CD4-positive, alpha-beta T cell treated with Interleukin-21 for 1 hour (primary cell): ENCODE measurements at regions not wholly inside any gene's neighbourhood (a gene's known extent, or its start where the extent isn't known, plus 50 kb on each side); places are given as distances from the start of the nearest gene placed in this dataset.

ENCODE experiments used
- DNase-seq: peaks from one replicate; pipeline ENCODE4 v3.0.0-alpha.2; 2020

GRCh38 chr5:81914696-81915095, 57.1 kb upstream of the ATG10 start:
- DNase-seq: no peak

GRCh38 chr5:81912933-81913332, 58.9 kb upstream of the ATG10 start:
- no peak for DNase-seq

GRCh38 chr5:81909677-81910076, 62.1 kb upstream of the ATG10 start:
- DNase-seq: no peak

- no peak for DNase-seq
These were observed 63.1 kb upstream of the ATG10 start for GRCh38 chr5:81908771-81909170.

- DNase-seq: no peak
These were observed 63.8 kb upstream of the ATG10 start for GRCh38 chr5:81908044-81908443.

- no peak for DNase-seq
These were observed 64.7 kb upstream of the ATG10 start for GRCh38 chr5:81907012-81907635.

GRCh38 chr5:81906086-81906485, 65.7 kb upstream of the ATG10 start:
- no peak for DNase-seq

GRCh38 chr5:81904861-81905260, 67.0 kb upstream of the ATG10 start:
- DNase-seq: no peak

- DNase-seq: no peak
These were observed 67.7 kb upstream of the ATG10 start for GRCh38 chr5:81904166-81904565.

GRCh38 chr5:81901586-81901985, 70.2 kb upstream of the ATG10 start:
- DNase-seq: no peak

GRCh38 chr5:81899123-81899522, 72.7 kb upstream of the ATG10 start:
- no peak for DNase-seq

- no peak for DNase-seq
These were observed 73.4 kb upstream of the ATG10 start for GRCh38 chr5:81898403-81898802.

GRCh38 chr5:81896764-81897163, 75.1 kb upstream of the ATG10 start:
- DNase-seq: no peak

- no peak for DNase-seq
These were observed 76.5 kb upstream of the ATG10 start for GRCh38 chr5:81895307-81895706.

- DNase-seq: no peak
These were observed 77.9 kb upstream of the ATG10 start for GRCh38 chr5:81893961-81894360.

GRCh38 chr5:81884871-81885270, 87.0 kb upstream of the ATG10 start:
- DNase-seq: no peak

GRCh38 chr5:81883371-81883770, 88.5 kb upstream of the ATG10 start:
- DNase-seq: no peak

GRCh38 chr5:81881595-81881994, 90.2 kb upstream of the ATG10 start:
- DNase-seq: no peak

- no peak for DNase-seq
These were observed 91.9 kb upstream of the ATG10 start for GRCh38 chr5:81879936-81880335.

- no peak for DNase-seq
These were observed 93.5 kb upstream of the ATG10 start for GRCh38 chr5:81878333-81878732.

GRCh38 chr5:81866994-81867393, 104.8 kb upstream of the ATG10 start:
- DNase-seq: no peak

- no peak for DNase-seq
These were observed 109.9 kb upstream of the SSBP2 start for GRCh38 chr5:81860778-81861177.

GRCh38 chr5:81859624-81860023, 108.7 kb upstream of the SSBP2 start:
- no peak for DNase-seq

GRCh38 chr5:81856948-81857928, 106.3 kb upstream of the SSBP2 start:
- no peak for DNase-seq
